Smooth muscle cell of the brain vasculature (primary cell): ENCODE measurements at regions not wholly inside any gene's neighbourhood (a gene's known extent, or its start where the extent isn't known, plus 50 kb on each side); places are given as distances from the start of the nearest gene placed in this dataset.
A peak's percentile ranks its signal among the peaks of the same experiment; 100 is the strongest.
"Not testable (repeated sequence)": the region's sequence is repeated elsewhere in the genome, so short reads cannot be mapped to it uniquely, and the experiment has no call there.

Source experiments
- DNase-seq: peaks from one replicate; pipeline ENCODE4 v3.0.0-alpha.2; 2012; ENCODE audit warnings: low read depth, low spot score

- no peak for DNase-seq
Observed at GRCh38 chr11:110878513-110878912, 166.3 kb upstream of the ARHGAP20 start.

GRCh38 chr11:110874437-110875030, 162.3 kb upstream of the ARHGAP20 start:
- no peak for DNase-seq

- no peak for DNase-seq
Observed at GRCh38 chr11:110873975-110874374, 161.7 kb upstream of the ARHGAP20 start.

- no peak for DNase-seq
Observed at GRCh38 chr11:110870816-110871522, 158.7 kb upstream of the ARHGAP20 start.

- DNase-seq, result no peak
Observed at GRCh38 chr11:110867951-110868350, 155.7 kb upstream of the ARHGAP20 start.

- DNase-seq, result no peak
Observed at GRCh38 chr11:110866081-110866480, 153.8 kb upstream of the ARHGAP20 start.

GRCh38 chr11:110862407-110862806, 150.2 kb upstream of the ARHGAP20 start:
- DNase-seq, result no peak

GRCh38 chr11:110860461-110860860, 148.2 kb upstream of the ARHGAP20 start:
- DNase-seq, result no peak

- DNase-seq, result no peak
Observed at GRCh38 chr11:110859998-110860397, 147.8 kb upstream of the ARHGAP20 start.

GRCh38 chr11:110859240-110859840, 147.1 kb upstream of the ARHGAP20 start:
- no peak for DNase-seq

- DNase-seq, result peak; percentile 94
Observed at GRCh38 chr11:110858547-110858921, 146.3 kb upstream of the ARHGAP20 start.

GRCh38 chr11:110857892-110858546, 145.8 kb upstream of the ARHGAP20 start:
- peak; percentile 58 for DNase-seq

- DNase-seq, result no peak
Observed at GRCh38 chr11:110856996-110857812, 145.0 kb upstream of the ARHGAP20 start.

GRCh38 chr11:110856340-110856739, 144.1 kb upstream of the ARHGAP20 start:
- DNase-seq, result no peak

GRCh38 chr11:110855191-110855590, 143.0 kb upstream of the ARHGAP20 start:
- no peak for DNase-seq

GRCh38 chr11:110852921-110853490, 140.8 kb upstream of the ARHGAP20 start:
- DNase-seq, result no peak

- no peak for DNase-seq
Observed at GRCh38 chr11:110850846-110851245, 138.6 kb upstream of the ARHGAP20 start.

GRCh38 chr11:110843053-110843452, 130.8 kb upstream of the ARHGAP20 start:
- not testable (repeated sequence) for DNase-seq

- DNase-seq, result no peak
Observed at GRCh38 chr11:110838808-110839207, 126.6 kb upstream of the ARHGAP20 start.

GRCh38 chr11:110837603-110838002, 125.4 kb upstream of the ARHGAP20 start:
- no peak for DNase-seq

- no peak for DNase-seq
Observed at GRCh38 chr11:110835106-110835505, 122.9 kb upstream of the ARHGAP20 start.
